ENCODE measurements at regions not wholly inside any gene's neighbourhood (a gene's known extent, or its start where the extent isn't known, plus 50 kb on each side); places are given as distances from the start of the nearest gene placed in this dataset.

DNA sequence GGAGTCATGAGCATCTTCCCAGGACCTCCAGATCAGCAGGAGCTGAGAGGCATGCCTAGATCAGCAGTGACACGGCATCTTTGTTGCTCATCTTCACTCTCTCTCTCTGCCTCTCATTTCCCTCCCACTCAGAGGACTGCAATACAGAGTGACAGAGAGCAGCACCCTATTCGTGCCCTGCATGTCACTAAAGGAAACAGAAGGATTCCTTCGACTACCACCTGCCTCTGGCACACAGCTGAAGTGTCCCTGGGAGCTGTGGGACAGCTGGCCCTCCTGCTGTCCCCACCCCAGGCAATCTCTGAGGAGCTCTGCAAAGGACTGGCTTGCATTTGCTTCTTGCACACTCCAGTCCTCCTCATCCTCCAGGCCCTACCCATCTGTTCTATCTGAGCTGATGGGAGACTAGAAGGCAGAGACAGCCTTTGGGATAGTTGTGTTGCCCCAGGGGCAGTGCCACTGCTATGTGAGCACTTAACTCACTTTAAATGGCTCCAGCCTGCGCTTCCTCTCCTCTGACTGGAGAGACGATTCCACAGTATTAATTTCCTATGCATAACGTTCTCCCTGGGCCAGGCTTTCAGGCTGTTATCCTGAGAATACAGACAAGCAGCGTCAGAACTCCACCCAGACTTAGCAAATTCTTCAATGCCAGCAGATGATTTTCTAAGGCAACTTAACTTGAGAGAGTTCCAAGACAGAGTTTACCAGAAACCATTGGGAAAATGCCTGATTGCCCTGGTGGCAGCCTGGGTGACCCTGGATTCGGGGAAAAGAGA, 167.6 kb upstream of the MAP1B start:
- TF ChIP-seq, protein P1, sequence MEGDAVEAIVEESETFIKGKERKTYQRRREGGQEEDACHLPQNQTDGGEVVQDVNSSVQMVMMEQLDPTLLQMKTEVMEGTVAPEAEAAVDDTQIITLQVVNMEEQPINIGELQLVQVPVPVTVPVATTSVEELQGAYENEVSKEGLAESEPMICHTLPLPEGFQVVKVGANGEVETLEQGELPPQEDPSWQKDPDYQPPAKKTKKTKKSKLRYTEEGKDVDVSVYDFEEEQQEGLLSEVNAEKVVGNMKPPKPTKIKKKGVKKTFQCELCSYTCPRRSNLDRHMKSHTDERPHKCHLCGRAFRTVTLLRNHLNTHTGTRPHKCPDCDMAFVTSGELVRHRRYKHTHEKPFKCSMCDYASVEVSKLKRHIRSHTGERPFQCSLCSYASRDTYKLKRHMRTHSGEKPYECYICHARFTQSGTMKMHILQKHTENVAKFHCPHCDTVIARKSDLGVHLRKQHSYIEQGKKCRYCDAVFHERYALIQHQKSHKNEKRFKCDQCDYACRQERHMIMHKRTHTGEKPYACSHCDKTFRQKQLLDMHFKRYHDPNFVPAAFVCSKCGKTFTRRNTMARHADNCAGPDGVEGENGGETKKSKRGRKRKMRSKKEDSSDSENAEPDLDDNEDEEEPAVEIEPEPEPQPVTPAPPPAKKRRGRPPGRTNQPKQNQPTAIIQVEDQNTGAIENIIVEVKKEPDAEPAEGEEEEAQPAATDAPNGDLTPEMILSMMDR (IDR thresholded peaks at IDR 0.05), result no peak
- TF ChIP-seq EP300 (IDR thresholded peaks at IDR 0.05), result no peak
